H1 (cell line): ENCODE measurements at regions not wholly inside any gene's neighbourhood (a gene's known extent, or its start where the extent isn't known, plus 50 kb on each side); places are given as distances from the start of the nearest gene placed in this dataset.

Experiments used
- CTCF ChIA-PET: fragments of 300-600 bp; sonication (Branson Sonifier 250); formaldehyde crosslinking; loops from one replicate; lab custom pipeline; 2021; ENCODE audit not compliant: partially characterized antibody; lab: Charles Lee
- POLR2A ChIA-PET: fragments of 300-600 bp; sonication (Branson Sonifier 250); formaldehyde crosslinking; loops from one replicate; lab custom pipeline; 2021; ENCODE audit warnings: inconsistent platforms; ENCODE audit not compliant: partially characterized antibody; lab: Charles Lee
- DNase-seq, 2 experiments: peaks; one replicate each; pipeline versions ENCODE4 v3.0.0 to v3.0.0-alpha.2; 2010 to 2022; ENCODE audit warnings: low spot score in 2 of 2, low read depth in 1 of 2, mixed read lengths in 1 of 2
- FAIRE-seq: peaks from 2 replicates; lab custom pipeline; 2011; peaks lifted over from hg19 to GRCh38; lab: Jason Lieb, UNC
- H2AFZ ChIP-seq: 2 replicates; pipeline ENCODE4 v1.8.1; 2012; ENCODE audit warnings: low read length, inconsistent platforms
- H2AK5ac ChIP-seq: 2 replicates; pipeline ENCODE4 v1.6.1; 2013; ENCODE audit warnings: low read depth, low read length
- H2BK120ac ChIP-seq: replicated peaks from 2 replicates; pipeline ENCODE3; 2013; ENCODE audit warnings: low read depth, low read length, inconsistent platforms
- H2BK12ac ChIP-seq: 2 replicates; pipeline ENCODE4 v1.6.1; 2013; ENCODE audit warnings: low read depth, low read length
- H2BK15ac ChIP-seq: 2 replicates; pipeline ENCODE4 v1.6.1; 2013; ENCODE audit warnings: low read length
- H2BK20ac ChIP-seq: 2 replicates; pipeline ENCODE4 v1.6.1; 2013; ENCODE audit warnings: low read length
- H2BK5ac ChIP-seq: 2 replicates; pipeline ENCODE4 v1.6.1; 2013; ENCODE audit warnings: low read depth, low read length
- H3K14ac ChIP-seq: 2 replicates; pipeline ENCODE4 v1.6.1; 2013; ENCODE audit warnings: inconsistent platforms; ENCODE audit not compliant: insufficient read length
- H3K18ac ChIP-seq: 2 replicates; pipeline ENCODE4 v1.6.1; 2013; ENCODE audit warnings: low read length; ENCODE audit errors: extremely low read depth
- H3K23ac ChIP-seq: 2 replicates; pipeline ENCODE4 v1.6.1; 2013; ENCODE audit warnings: inconsistent platforms; ENCODE audit not compliant: insufficient read length
- H3K23me2 ChIP-seq: 2 replicates; pipeline ENCODE4 v1.6.1; 2013; ENCODE audit warnings: low read depth, low read length
- H3K27ac ChIP-seq: 2 replicates; pipeline ENCODE4 v1.6.1; 2011; ENCODE audit warnings: low read depth, low read length, inconsistent platforms
- H3K27me3 ChIP-seq, 4 experiments: replicated peaks in 1 of 4; 1 replicate in 1 of 4; 2 replicates in 3 of 4; pipeline versions ENCODE4 v1.6.1 to v1.8.1; 2011 to 2013; ENCODE audit warnings: low read length in 3 of 4, mild to moderate bottlenecking in 3 of 4, inconsistent platforms in 2 of 4, mixed read lengths in 2 of 4, moderate library complexity in 1 of 4; ENCODE audit not compliant: control insufficient read depth in 3 of 4, insufficient read depth in 3 of 4; ENCODE audit errors: extremely low read depth in 1 of 4
- H3K36me3 ChIP-seq, 4 experiments: 2 replicates each; pipeline versions ENCODE4 v1.6.1 to v1.8.1; 2011 to 2013; ENCODE audit warnings: mild to moderate bottlenecking in 4 of 4, low read length in 3 of 4, moderate library complexity in 2 of 4, control low read depth in 1 of 4, inconsistent platforms in 1 of 4; ENCODE audit not compliant: insufficient read depth in 4 of 4, control insufficient read depth in 2 of 4
- H3K4ac ChIP-seq: replicated peaks from 2 replicates; pipeline ENCODE3; 2013; ENCODE audit warnings: low read length, low read depth, mixed read lengths, inconsistent platforms; ENCODE audit not compliant: insufficient read length
- H3K4me1 ChIP-seq, 4 experiments: replicated peaks in 1 of 4; 1 replicate in 1 of 4; 2 replicates in 3 of 4; pipeline versions ENCODE4 v1.6.1 to v1.8.1; 2011 to 2013; ENCODE audit warnings: low read length in 3 of 4, inconsistent platforms in 2 of 4, mixed read lengths in 1 of 4; ENCODE audit not compliant: insufficient read depth in 4 of 4, control insufficient read depth in 3 of 4
- H3K4me2 ChIP-seq, 2 experiments: 2 replicates each; pipeline versions ENCODE4 v1.6.1 to v1.8.1; 2011 to 2013; ENCODE audit warnings: low read depth in 2 of 2, low read length in 2 of 2, control low read depth in 1 of 2, inconsistent platforms in 1 of 2, mild to moderate bottlenecking in 1 of 2; ENCODE audit not compliant: insufficient read depth in 1 of 2
- H3K4me3 ChIP-seq, 4 experiments: fragments of 200-600, 300-600 bp in 1 of 4; sonication (generic), shearing (Covaris generic), sonication (Bioruptor Twin) in 1 of 4; 2 replicates each; pipeline versions ENCODE4 v1.5.1 to v1.8.1; 2011 to 2016; ENCODE audit warnings: low read length in 4 of 4, low read depth in 3 of 4, control low read depth in 2 of 4, inconsistent platforms in 2 of 4, mild to moderate bottlenecking in 2 of 4, mixed read lengths in 1 of 4, moderate library complexity in 1 of 4; ENCODE audit not compliant: insufficient read depth in 2 of 4; ENCODE audit errors: extremely low read depth in 1 of 4
- H3K56ac ChIP-seq: replicated peaks from 2 replicates; pipeline ENCODE3; 2013; ENCODE audit warnings: low read depth, mild to moderate bottlenecking, mixed read lengths, low read length, inconsistent platforms; ENCODE audit not compliant: insufficient read length
- H3K79me1 ChIP-seq: 2 replicates; pipeline ENCODE4 v1.6.1; 2013; ENCODE audit warnings: low read depth, low read length, control low read depth
- H3K79me2 ChIP-seq, 2 experiments: 2 replicates each; pipeline versions ENCODE4 v1.6.1 to v1.8.1; 2012 to 2013; ENCODE audit warnings: low read length in 2 of 2, mild to moderate bottlenecking in 2 of 2, inconsistent platforms in 1 of 2; ENCODE audit not compliant: insufficient read depth in 2 of 2, control insufficient read depth in 1 of 2
- H3K9ac ChIP-seq, 4 experiments: replicated peaks in 1 of 4; 1 replicate in 1 of 4; 2 replicates in 3 of 4; pipeline versions ENCODE4 v1.6.1 to v1.8.1; 2011 to 2013; ENCODE audit warnings: low read depth in 3 of 4, low read length in 3 of 4, control low read depth in 2 of 4, mild to moderate bottlenecking in 2 of 4, moderate library complexity in 2 of 4, inconsistent platforms in 1 of 4; ENCODE audit errors: extremely low read depth in 1 of 4
- H3K9me3 ChIP-seq, 2 experiments: 2 replicates each; pipeline versions ENCODE4 v1.6.1 to v1.8.1; 2012 to 2013; ENCODE audit warnings: mild to moderate bottlenecking in 2 of 2, moderate library complexity in 2 of 2, control low read depth in 1 of 2, inconsistent platforms in 1 of 2, low read depth in 1 of 2, low read length in 1 of 2, mixed read lengths in 1 of 2; ENCODE audit not compliant: insufficient read depth in 2 of 2
- H4K20me1 ChIP-seq, 2 experiments: replicated peaks in 1 of 2; 2 replicates each; pipeline versions ENCODE3 to v1.8.1; 2011 to 2013; ENCODE audit warnings: inconsistent platforms in 2 of 2, low read length in 2 of 2, mild to moderate bottlenecking in 1 of 2; ENCODE audit not compliant: insufficient read depth in 2 of 2, control insufficient read depth in 1 of 2
- H4K5ac ChIP-seq: 2 replicates; pipeline ENCODE4 v1.6.1; 2013; ENCODE audit warnings: low read length, low read depth, mixed read lengths, inconsistent platforms; ENCODE audit not compliant: insufficient read length
- H4K8ac ChIP-seq: 2 replicates; pipeline ENCODE4 v1.8.0; 2013; ENCODE audit warnings: mild to moderate bottlenecking, moderate library complexity, low read length, inconsistent platforms; ENCODE audit not compliant: insufficient read depth; ENCODE audit errors: extremely low read depth
- H4K91ac ChIP-seq: replicated peaks from 2 replicates; pipeline ENCODE3; 2013; ENCODE audit warnings: low read length, mixed read lengths, inconsistent platforms; ENCODE audit not compliant: insufficient read length
- BACH1 ChIP-seq: IDR thresholded peaks from 2 replicates; pipeline ENCODE4 v1.6.1; 2012; ENCODE audit warnings: low read length, improper control_type of control experiment
- BRCA1 ChIP-seq: IDR thresholded peaks from 2 replicates; pipeline ENCODE4 v1.6.1; 2012; ENCODE audit warnings: low read depth, low read length, improper control_type of control experiment
- CBX8 ChIP-seq: fragments of 300-800, 300-1000 bp; sonication (generic); IDR thresholded peaks from 2 replicates; pipeline ENCODE4 v1.7.1; 2016; ENCODE audit warnings: low read depth, low read length, borderline replicate concordance
- CTBP2 ChIP-seq: IDR thresholded peaks from 2 replicates; pipeline ENCODE4 v1.7.0; 2011; ENCODE audit warnings: borderline replicate concordance, mild to moderate bottlenecking, moderate library complexity, mixed read lengths, low read length; ENCODE audit not compliant: insufficient read depth, insufficient read length
- HDAC2 ChIP-seq, 2 experiments: fragments of 300-600 bp in 1 of 2; sonication (generic) in 1 of 2; IDR thresholded peaks; 2 replicates each; pipeline ENCODE4 v1.6.1; 2011 to 2012; ENCODE audit warnings: low read depth in 2 of 2, low read length in 2 of 2, mild to moderate bottlenecking in 2 of 2, moderate library complexity in 2 of 2, borderline replicate concordance in 1 of 2, inconsistent platforms in 1 of 2
- JUND ChIP-seq: IDR thresholded peaks from 2 replicates; pipeline ENCODE4 v1.6.1; 2011; ENCODE audit warnings: mild to moderate bottlenecking, improper control_type of control experiment, low read length
- KDM1A ChIP-seq: fragments of 200-600, 300-600 bp; sonication (generic); IDR thresholded peaks from 2 replicates; pipeline ENCODE4 v1.7.1; 2016; ENCODE audit warnings: mild to moderate bottlenecking, low read length, borderline replicate concordance
- NRF1 ChIP-seq: IDR thresholded peaks from 2 replicates; pipeline ENCODE4 v1.6.1; 2011; ENCODE audit warnings: mild to moderate bottlenecking, low read depth, low read length, improper control_type of control experiment
- PHF8 ChIP-seq: fragments of 200-600 bp; sonication (generic); conservative IDR thresholded peaks from 2 replicates; pipeline ENCODE4 v1.7.1; 2012; ENCODE audit warnings: low read depth, mild to moderate bottlenecking, inconsistent platforms, low read length, moderate library complexity
- POLR2AphosphoS5 ChIP-seq: IDR thresholded peaks from 2 replicates; pipeline ENCODE4 v1.6.1; 2011; ENCODE audit warnings: low read depth, low read length
- RBBP5 ChIP-seq: IDR thresholded peaks from 2 replicates; pipeline ENCODE4 v1.7.1; 2012; ENCODE audit warnings: low read depth, mild to moderate bottlenecking, inconsistent platforms, low read length, moderate library complexity, borderline replicate concordance
- RFX5 ChIP-seq: IDR thresholded peaks from 2 replicates; pipeline ENCODE4 v1.6.1; 2011; ENCODE audit warnings: low read depth, low read length, improper control_type of control experiment, borderline replicate concordance
- SP1 ChIP-seq: IDR thresholded peaks from 2 replicates; pipeline ENCODE4 v1.6.1; 2011; ENCODE audit warnings: low read depth, low read length
- WGBS, 2 experiments: shearing (Covaris generic) in 1 of 2; methylation state at CpG; one replicate each; pipeline versions ENCODE4 v1.1.6 to v1.1.7; 2013 to 2015; ENCODE audit warnings: low lambda C conversion rate in 2 of 2, mixed read lengths in 2 of 2, inconsistent platforms in 1 of 2, low coverage in 1 of 2, missing lambda C conversion rate in 1 of 2; ENCODE audit not compliant: insufficient replicate concordance in 2 of 2, insufficient coverage in 1 of 2, insufficient read length in 1 of 2; ENCODE audit errors: extremely low coverage in 1 of 2, missing lambda C conversion rate in 1 of 2; 5-methylcytosine and 5-hydroxymethylcytosine counted together

- no peaks in the 10 kb centered on the region for H3K4me1 ChIP-seq
- H4K5ac ChIP-seq: no peak overlapping the region
- no peak overlapping the region for H4K91ac ChIP-seq
- no peaks in the 10 kb centered on the region for H3K79me2 ChIP-seq
- no peaks in the 10 kb centered on the region for H4K20me1 ChIP-seq
- H3K56ac ChIP-seq: no peak overlapping the region
- no peaks in the 10 kb centered on the region for H3K27me3 ChIP-seq
- no peak overlapping the region for H3K9ac ChIP-seq
- H3K18ac ChIP-seq: no peak overlapping the region
- WGBS, 2 experiments: 90% methylated on average over 6 of the region's 6 CpGs; no CpG with 5 or more reads in 1 of the 2 experiments
- H3K36me3 ChIP-seq: no peaks in the 10 kb centered on the region
- no peak overlapping the region for H3K14ac ChIP-seq
- no peak overlapping the region for H3K23ac ChIP-seq
- no peak overlapping the region for H2BK15ac ChIP-seq
- no peak overlapping the region for H3K4me2 ChIP-seq
- H2BK12ac ChIP-seq: no peak overlapping the region
- no peak overlapping the region for H3K27ac ChIP-seq
- no peak overlapping the region for H4K8ac ChIP-seq
- H3K4me3 ChIP-seq: no peak overlapping the region
- TF ChIP-seq CBX8 (no peak), RFX5 (no peak), RBBP5 (no peak), POLR2AphosphoS5 (no peak), PHF8 (no peak), BRCA1 (no peak), KDM1A (no peak), SP1 (no peak), JUND (no peak), NRF1 (no peak), HDAC2 (IDR thresholded peaks at IDR 0.05; ENCODE audit: borderline replicate concordance in 1 of 2, low read depth in 2 of 2, low read length in 2 of 2) (no peak), CTBP2 (no peak), BACH1 (no peak)
- TF ChIP-seq, all 59 proteins: peak for 0
- H3K79me1 ChIP-seq: no peaks in the 10 kb centered on the region
- no peak overlapping the region for H2BK20ac ChIP-seq
- H3K9me3 ChIP-seq: no peaks in the 10 kb centered on the region
- H2BK5ac ChIP-seq: no peak overlapping the region
- POLR2A ChIA-PET: no interaction called here
- DNase-seq (no peak), FAIRE-seq (no peak)
- H3K4ac ChIP-seq: no peak overlapping the region
- CTCF ChIA-PET: interaction anchor here (1.0 to 1.5 kb wide), 3 partner anchors 11 to 16 kb away, joined by 3 to 7 read pairs (median 6); no protein-coding TSS in a partner anchor
- H2BK120ac ChIP-seq: no peak overlapping the region
- H2AK5ac ChIP-seq: no peak overlapping the region
- H3K23me2 ChIP-seq: no peaks in the 10 kb centered on the region
- 0 out of 2 replicates have a peak overlapping the region, but pooled peaks have one; percentile 34 for H2AFZ ChIP-seq
These were observed 866.9 kb upstream of the FRG1 start for GRCh38 chr4:189073739-189074138.
